ENCODE measurements at regions not wholly inside any gene's neighbourhood (a gene's known extent, or its start where the extent isn't known, plus 50 kb on each side); places are given as distances from the start of the nearest gene placed in this dataset.

DNA sequence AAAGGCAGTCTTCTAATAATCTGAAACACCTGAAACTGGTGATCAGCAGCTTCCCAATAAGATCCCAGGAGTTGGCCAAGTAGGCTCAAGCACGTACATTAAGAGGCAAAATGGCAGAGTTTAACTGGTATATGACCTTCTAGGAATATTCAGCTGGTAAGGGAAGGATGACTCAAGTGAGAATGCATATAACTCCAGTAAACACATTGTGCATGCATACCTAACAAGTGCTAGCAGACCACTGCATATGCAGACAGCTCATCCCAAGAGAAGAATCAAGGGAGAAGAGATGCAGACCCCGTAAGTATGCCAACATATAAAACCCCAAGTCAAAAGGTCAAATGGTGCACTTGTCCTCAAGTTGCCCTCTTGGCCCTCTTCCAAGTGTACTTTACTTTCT, 73.0 kb upstream of the ZRANB2 start:
- TF ChIP-seq POLR2A (IDR thresholded peaks at IDR 0.05; ENCODE audit: low read length) = no peak
- no peak for TF ChIP-seq GATA1 (IDR thresholded peaks at IDR 0.05; ENCODE audit: low read depth, low read length)
